IMR-90 (cell line): ENCODE measurements at regions not wholly inside any gene's neighbourhood (a gene's known extent, or its start where the extent isn't known, plus 50 kb on each side); places are given as distances from the start of the nearest gene placed in this dataset.

ENCODE experiments used
- ATAC-seq: fragments of 200-7000 bp; cut with Tn5 transposase; 2 replicates; pipeline ENCODE4 v1.9.1; 2020; ENCODE audit warnings: low read depth, mild to moderate bottlenecking, moderate library complexity
- BruUV-seq: library from RNA; stranded (reverse); fragments of 400-500 nt; replicated peaks from 2 replicates; lab custom pipeline; 2021; lab: Mats Ljungman, UMichigan
- CTCF ChIA-PET: fragments of 300-600 bp; formaldehyde crosslinking; extraction: SDS; loops from one replicate; lab custom pipeline; 2021; ENCODE audit warnings: antibody characterized with exemption; lab: Yijun Ruan, JAX
- POLR2A ChIA-PET: fragments of 300-600 bp; sonication (Branson Sonifier 250); formaldehyde crosslinking; loops from one replicate; lab custom pipeline; 2022; ENCODE audit warnings: antibody characterized with exemption; ENCODE audit not compliant: unreplicated experiment; lab: Charles Lee
- DNase-seq: peaks from one replicate; pipeline ENCODE4 v3.0.0; 2013
- H2AFZ ChIP-seq: replicated peaks from 2 replicates; pipeline ENCODE3; 2013; ENCODE audit warnings: low read length, mild to moderate bottlenecking; ENCODE audit not compliant: poor library complexity
- H2AK5ac ChIP-seq: 2 replicates; pipeline ENCODE4 v1.6.1; 2013; ENCODE audit warnings: low read depth, low read length, inconsistent platforms
- H2AK9ac ChIP-seq: replicated peaks from 2 replicates; pipeline ENCODE3; 2013; ENCODE audit warnings: mild to moderate bottlenecking, low read depth, low read length, moderate library complexity; ENCODE audit not compliant: poor library complexity
- H2BK120ac ChIP-seq: 2 replicates; pipeline ENCODE4 v1.6.1; 2013; ENCODE audit warnings: low read depth, low read length, inconsistent platforms
- H2BK15ac ChIP-seq: 3 replicates; pipeline ENCODE4 v1.6.1; 2013; ENCODE audit warnings: low read depth, low read length, inconsistent platforms
- H2BK20ac ChIP-seq: 2 replicates; pipeline ENCODE4 v1.6.1; 2013; ENCODE audit warnings: low read depth, mild to moderate bottlenecking, inconsistent platforms, low read length, moderate library complexity
- H2BK5ac ChIP-seq: 2 replicates; pipeline ENCODE4 v1.6.1; 2013; ENCODE audit warnings: mild to moderate bottlenecking, low read depth, low read length, inconsistent platforms; ENCODE audit not compliant: poor library complexity, severe bottlenecking
- H3K14ac ChIP-seq: replicated peaks from 2 replicates; pipeline ENCODE4 v1.6.1; 2013; ENCODE audit warnings: low read depth, low read length, inconsistent platforms
- H3K18ac ChIP-seq: 2 replicates; pipeline ENCODE4 v1.6.1; 2013; ENCODE audit warnings: low read depth, low read length, control low read depth
- H3K23ac ChIP-seq: 2 replicates; pipeline ENCODE4 v1.6.1; 2013; ENCODE audit warnings: low read depth, low read length, inconsistent platforms
- H3K27ac ChIP-seq: 2 replicates; pipeline ENCODE4 v1.5.1; 2013; ENCODE audit warnings: mild to moderate bottlenecking, control low read depth, low read length; ENCODE audit not compliant: insufficient read depth
- H3K27me3 ChIP-seq: 2 replicates; pipeline ENCODE4 v1.6.1; 2013; ENCODE audit warnings: low read length; ENCODE audit not compliant: control insufficient read depth, insufficient read depth
- H3K36me3 ChIP-seq: 2 replicates; pipeline ENCODE4 v1.6.1; 2013; ENCODE audit warnings: low read length, mixed read lengths; ENCODE audit not compliant: control insufficient read depth, insufficient read depth
- H3K4ac ChIP-seq: 2 replicates; pipeline ENCODE4 v1.6.1; 2013; ENCODE audit warnings: low read depth, low read length, inconsistent platforms
- H3K4me1 ChIP-seq: 2 replicates; pipeline ENCODE4 v1.6.1; 2013; ENCODE audit warnings: low read length, mixed read lengths; ENCODE audit not compliant: control insufficient read depth, insufficient read depth
- H3K4me2 ChIP-seq: 2 replicates; pipeline ENCODE4 v1.6.1; 2013; ENCODE audit warnings: low read depth, mild to moderate bottlenecking, control low read depth, low read length, moderate library complexity
- H3K4me3 ChIP-seq: 2 replicates; pipeline ENCODE4 v1.5.1; 2013; ENCODE audit warnings: low read depth, mild to moderate bottlenecking, control low read depth, low read length, moderate library complexity; ENCODE audit not compliant: insufficient read depth
- H3K56ac ChIP-seq: 2 replicates; pipeline ENCODE4 v1.6.1; 2013; ENCODE audit warnings: low read length, inconsistent platforms; ENCODE audit not compliant: insufficient read depth; ENCODE audit errors: extremely low read depth
- H3K79me1 ChIP-seq, 2 experiments: 2 replicates each; pipeline ENCODE4 v1.6.1; 2013; ENCODE audit warnings: low read length in 2 of 2, inconsistent platforms in 1 of 2, low read depth in 1 of 2
- H3K9ac ChIP-seq: 2 replicates; pipeline ENCODE4 v1.6.1; 2013; ENCODE audit warnings: low read depth, low read length, control low read depth
- H3K9me1 ChIP-seq: 2 replicates; pipeline ENCODE4 v1.6.1; 2013; ENCODE audit warnings: low read length, inconsistent platforms; ENCODE audit not compliant: insufficient read depth
- H3K9me3 ChIP-seq: 2 replicates; pipeline ENCODE4 v1.6.1; 2013; ENCODE audit warnings: low read length; ENCODE audit not compliant: control insufficient read depth, insufficient read depth
- H4K20me1 ChIP-seq: 2 replicates; pipeline ENCODE4 v1.6.1; 2013; ENCODE audit warnings: low read length, inconsistent platforms; ENCODE audit not compliant: insufficient read depth
- H4K5ac ChIP-seq: 2 replicates; pipeline ENCODE4 v1.6.1; 2013; ENCODE audit warnings: mild to moderate bottlenecking, low read depth, low read length, control low read depth
- H4K8ac ChIP-seq, 2 experiments: 2 replicates each; pipeline ENCODE4 v1.6.1; 2013; ENCODE audit warnings: low read depth in 2 of 2, low read length in 2 of 2, control low read depth in 1 of 2, inconsistent platforms in 1 of 2
- H4K91ac ChIP-seq: 2 replicates; pipeline ENCODE4 v1.6.1; 2013; ENCODE audit warnings: low read depth, low read length, inconsistent platforms; ENCODE audit not compliant: insufficient read depth
- BHLHE40 ChIP-seq: fragments of 150-350 bp; IDR thresholded peaks from 2 replicates; pipeline ENCODE4 v1.6.1; 2016; ENCODE audit warnings: mild to moderate bottlenecking, low read depth, low read length
- CEBPB ChIP-seq: IDR thresholded peaks from 2 replicates; pipeline ENCODE4 v1.6.1; 2012; ENCODE audit warnings: low read depth, low read length, improper control_type of control experiment
- CHD1 ChIP-seq: IDR thresholded peaks from 2 replicates; pipeline ENCODE4 v1.6.1; 2012; ENCODE audit warnings: low read depth, low read length, improper control_type of control experiment
- CTCF ChIP-seq: conservative IDR thresholded peaks from 2 replicates; pipeline ENCODE4 v1.5.1; 2012; ENCODE audit warnings: mild to moderate bottlenecking, low read depth, low read length, improper control_type of control experiment
- ELK1 ChIP-seq: fragments of 150-350 bp; IDR thresholded peaks from 2 replicates; pipeline ENCODE4 v1.6.1; 2016; ENCODE audit warnings: low read depth, mild to moderate bottlenecking, low read length, moderate library complexity, borderline replicate concordance
- FOS ChIP-seq: fragments of 150-350 bp; IDR thresholded peaks from 2 replicates; pipeline ENCODE4 v1.6.1; 2016; ENCODE audit warnings: low read depth, low read length
- MAZ ChIP-seq: IDR thresholded peaks from 2 replicates; pipeline ENCODE4 v1.6.1; 2012; ENCODE audit warnings: low read depth, mild to moderate bottlenecking, low read length, improper control_type of control experiment, moderate library complexity, borderline replicate concordance
- MXI1 ChIP-seq: IDR thresholded peaks from 2 replicates; pipeline ENCODE4 v1.6.1; 2012; ENCODE audit warnings: low read depth, mild to moderate bottlenecking, low read length, moderate library complexity, borderline replicate concordance
- NFE2L2 ChIP-seq: fragments of 150-350 bp; IDR thresholded peaks from 2 replicates; pipeline ENCODE4 v1.6.1; 2016; ENCODE audit warnings: low read depth, mild to moderate bottlenecking, low read length
- POLR2A ChIP-seq: IDR thresholded peaks from 2 replicates; pipeline ENCODE4 v1.6.1; 2012; ENCODE audit warnings: mild to moderate bottlenecking, low read depth, low read length
- RAD21 ChIP-seq: IDR thresholded peaks from 2 replicates; pipeline ENCODE4 v1.6.1; 2012; ENCODE audit warnings: low read length, improper control_type of control experiment
- RCOR1 ChIP-seq: IDR thresholded peaks from 2 replicates; pipeline ENCODE4 v1.6.1; 2012; ENCODE audit warnings: mild to moderate bottlenecking, low read length, improper control_type of control experiment; ENCODE audit not compliant: insufficient replicate concordance
- RFX5 ChIP-seq: IDR thresholded peaks from 2 replicates; pipeline ENCODE4 v1.8.0; 2012; ENCODE audit warnings: low read depth, mild to moderate bottlenecking, low read length, moderate library complexity
- SMC3 ChIP-seq: fragments of 150-350 bp; IDR thresholded peaks from 2 replicates; pipeline ENCODE4 v1.6.1; 2016; ENCODE audit warnings: low read depth, mild to moderate bottlenecking, antibody characterized with exemption, low read length, moderate library complexity
- USF2 ChIP-seq: fragments of 150-350 bp; IDR thresholded peaks from 2 replicates; pipeline ENCODE4 v1.6.1; 2017; ENCODE audit warnings: mild to moderate bottlenecking, antibody characterized with exemption, low read length, low read depth
- WGBS, 2 experiments: methylation state at CpG; one replicate each; pipeline versions ENCODE4 v1.1.5 to v1.1.7; 2013; ENCODE audit warnings: missing lambda C conversion rate in 2 of 2; ENCODE audit not compliant: insufficient read length in 1 of 2; ENCODE audit errors: extremely low coverage in 2 of 2; 5-methylcytosine and 5-hydroxymethylcytosine counted together
- dilution Hi-C: fragments of 300-500 bp; cut with HindIII; formaldehyde crosslinking; loops from one replicate; pipeline ENCODE4 v1.14.3; 2018; ENCODE audit warnings: low sequenced_read_pairs; ENCODE audit not compliant: unreplicated experiment
- in situ Hi-C: fragments of 300-500 bp; cut with MboI; formaldehyde crosslinking; loops from 3 replicates; pipeline ENCODE4 v1.14.3; 2019; ENCODE audit warnings: low sequenced_read_pairs, inconsistent platforms, mixed read lengths
- intact Hi-C: fragments of 100-400 bp; cut with micrococcal nuclease; formaldehyde crosslinking; loops from 2 replicates; pipeline ENCODE4 v1.10.0; 2022

DNA sequence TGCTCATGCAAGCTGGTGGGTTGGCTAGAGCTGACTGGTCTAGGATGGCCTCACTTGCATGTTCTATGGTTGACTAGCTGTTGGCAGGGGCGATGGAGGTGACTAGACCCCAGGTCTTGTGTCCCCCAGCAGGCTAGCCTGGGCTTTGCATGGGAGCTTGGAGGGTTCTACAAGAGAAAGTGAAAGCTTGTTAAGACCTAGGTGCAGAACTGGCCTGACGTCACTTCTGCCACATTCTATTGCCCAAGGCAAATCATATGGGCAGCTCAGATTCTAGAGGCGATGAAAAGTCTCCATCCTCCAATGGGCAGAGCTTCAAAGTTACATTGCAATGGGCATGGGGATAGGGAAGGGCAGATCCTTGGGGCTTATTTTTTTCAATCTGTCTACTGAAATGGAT lies 170.9 kb downstream of the MIAT start (continued):
- TF ChIP-seq FOS (no peak), POLR2A (no peak), NFE2L2 (no peak)

- Histone ChIP-seq H4K91ac (no peak overlapping the region), H2BK5ac (no peak overlapping the region), H2BK120ac (no peak overlapping the region), H3K14ac (no peak overlapping the region), H3K9me3 (no peaks in the 10 kb centered on the region), H2BK15ac (no peak overlapping the region), H4K5ac (no peak overlapping the region), H3K79me1 (no peaks in the 10 kb centered on the region), H3K9ac (no peak overlapping the region), H3K4me1 (no peaks in the 10 kb centered on the region), H3K27ac (no peak overlapping the region), H4K20me1 (no peaks in the 10 kb centered on the region), H3K4me2 (no peak overlapping the region), H2AK5ac (no peak overlapping the region), H2AFZ (no peak overlapping the region), H3K36me3 (no peaks in the 10 kb centered on the region), H3K56ac (no peak overlapping the region), H3K18ac (no peak overlapping the region), H3K4ac (no peak overlapping the region), H2AK9ac (no peak overlapping the region), H3K27me3 (peaks cover 27% of the 10 kb centered on the region), H4K8ac (no peak overlapping the region), H2BK20ac (no peak overlapping the region), H3K23ac (no peak overlapping the region), H3K4me3 (no peak overlapping the region), H3K9me1 (no peaks in the 10 kb centered on the region)
- POLR2A ChIA-PET: no interaction called here
- in situ Hi-C loops: no loop called here
- dilution Hi-C loops: no loop called here
- no TSS peak for BruUV-seq
- no peak for ATAC-seq
- intact Hi-C loops: no loop called here
- CTCF ChIA-PET: no interaction called here
- DNase-seq: no peak
- 60% methylated on average over 3 of the region's 4 CpGs; no CpG with 5 or more reads in 1 of the 2 experiments for WGBS, 2 experiments
- no peak for TF ChIP-seq MXI1
- TF ChIP-seq RFX5: no peak
- TF ChIP-seq RAD21: no peak
- TF ChIP-seq NFE2L2: no peak
- TF ChIP-seq ELK1: no peak
- no peak for TF ChIP-seq SMC3
- no peak for TF ChIP-seq POLR2A
- no peak for TF ChIP-seq FOS
- no peak for TF ChIP-seq CHD1
- no peak for TF ChIP-seq RCOR1
- TF ChIP-seq BHLHE40: no peak
- TF ChIP-seq CEBPB: no peak
- no peak for TF ChIP-seq MAZ
- TF ChIP-seq CTCF: no peak
- TF ChIP-seq USF2: no peak
These were observed 173.4 kb downstream of the MIAT start for GRCh38 chr22:26830837-26831236.
